ENCODE measurements at regions not wholly inside any gene's neighbourhood (a gene's known extent, or its start where the extent isn't known, plus 50 kb on each side); places are given as distances from the start of the nearest gene placed in this dataset.
A peak's percentile ranks its signal among the peaks of the same experiment; 100 is the strongest.

- no peak for TF ChIP-seq EZH2 (IDR thresholded peaks at IDR 0.05)
- TF ChIP-seq REST (IDR thresholded peaks at IDR 0.05; ENCODE audit: low read depth), result no peak
- peak; percentile 95 for TF ChIP-seq FOSL1 (IDR thresholded peaks at IDR 0.05; ENCODE audit: low read depth)
- no peak for TF ChIP-seq TCF7L2 (IDR thresholded peaks at IDR 0.05; ENCODE audit: borderline replicate concordance, extremely low read depth, insufficient read depth, insufficient read length)
- peak; percentile 97 for TF ChIP-seq CBX3 (IDR thresholded peaks at IDR 0.05; ENCODE audit: low read depth)
- TF ChIP-seq EGR1 (IDR thresholded peaks at IDR 0.05; ENCODE audit: low read depth), result no peak
- no peak for TF ChIP-seq ZBTB33 (IDR thresholded peaks at IDR 0.05; ENCODE audit: extremely low read depth, insufficient replicate concordance, low read length)
- TF ChIP-seq SP1 (IDR thresholded peaks at IDR 0.05; ENCODE audit: low read depth), result peak; percentile 86
Observed at GRCh38 chr11:70556884-70557741, 158.8 kb downstream of the CTTN start (continued).
